NCI-H524 treated with DMSO at 0.1 percent for 48 hours (cell line): ENCODE measurements at regions not wholly inside any gene's neighbourhood (a gene's known extent, or its start where the extent isn't known, plus 50 kb on each side); places are given as distances from the start of the nearest gene placed in this dataset.

ENCODE experiments used
- DNase-seq: peaks from one replicate; lab custom pipeline; 2025; lab: John Stamatoyannopoulos, UW

DNA sequence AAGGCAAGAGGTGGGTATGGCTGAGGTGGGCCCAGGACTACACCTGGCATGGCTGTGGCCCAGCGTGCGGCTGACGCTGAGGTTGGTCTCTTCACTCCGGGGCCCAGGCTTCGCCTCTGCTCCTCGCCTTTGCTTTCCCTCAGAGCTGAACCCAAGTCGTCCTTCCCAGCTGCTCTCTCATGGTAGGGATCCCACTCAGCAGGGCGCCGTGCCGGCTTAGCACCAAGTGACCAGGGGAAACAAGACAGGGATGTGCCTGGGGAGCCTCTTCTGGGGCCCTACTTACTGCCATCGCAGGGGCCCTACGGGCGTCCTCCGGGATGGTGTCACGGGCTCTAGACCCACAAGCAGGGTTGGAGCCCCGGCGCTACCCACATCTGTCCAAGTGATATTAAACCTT is 138.1 kb upstream of the ALKAL2 start:
- no peak for DNase-seq

DNA sequence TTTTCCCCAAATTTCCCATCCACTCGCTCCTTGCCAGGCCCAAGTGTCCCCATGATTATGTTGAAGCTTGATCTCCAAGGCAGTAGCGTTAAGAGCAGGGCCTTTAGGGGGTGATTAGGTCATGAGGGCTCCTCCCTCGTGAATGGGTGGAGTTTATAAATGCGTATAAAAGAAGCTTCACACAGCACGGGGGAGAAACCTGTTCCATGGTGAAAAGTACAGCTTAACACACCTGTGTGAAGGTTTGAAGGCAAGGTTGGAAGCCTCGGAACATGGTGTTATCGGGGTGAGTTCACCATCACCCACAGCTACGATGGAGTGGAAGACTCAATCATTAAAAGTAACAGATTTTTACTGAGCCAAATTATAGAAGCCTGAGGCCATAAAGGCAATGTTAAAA is 137.4 kb upstream of the ALKAL2 start:
- no peak for DNase-seq

DNA sequence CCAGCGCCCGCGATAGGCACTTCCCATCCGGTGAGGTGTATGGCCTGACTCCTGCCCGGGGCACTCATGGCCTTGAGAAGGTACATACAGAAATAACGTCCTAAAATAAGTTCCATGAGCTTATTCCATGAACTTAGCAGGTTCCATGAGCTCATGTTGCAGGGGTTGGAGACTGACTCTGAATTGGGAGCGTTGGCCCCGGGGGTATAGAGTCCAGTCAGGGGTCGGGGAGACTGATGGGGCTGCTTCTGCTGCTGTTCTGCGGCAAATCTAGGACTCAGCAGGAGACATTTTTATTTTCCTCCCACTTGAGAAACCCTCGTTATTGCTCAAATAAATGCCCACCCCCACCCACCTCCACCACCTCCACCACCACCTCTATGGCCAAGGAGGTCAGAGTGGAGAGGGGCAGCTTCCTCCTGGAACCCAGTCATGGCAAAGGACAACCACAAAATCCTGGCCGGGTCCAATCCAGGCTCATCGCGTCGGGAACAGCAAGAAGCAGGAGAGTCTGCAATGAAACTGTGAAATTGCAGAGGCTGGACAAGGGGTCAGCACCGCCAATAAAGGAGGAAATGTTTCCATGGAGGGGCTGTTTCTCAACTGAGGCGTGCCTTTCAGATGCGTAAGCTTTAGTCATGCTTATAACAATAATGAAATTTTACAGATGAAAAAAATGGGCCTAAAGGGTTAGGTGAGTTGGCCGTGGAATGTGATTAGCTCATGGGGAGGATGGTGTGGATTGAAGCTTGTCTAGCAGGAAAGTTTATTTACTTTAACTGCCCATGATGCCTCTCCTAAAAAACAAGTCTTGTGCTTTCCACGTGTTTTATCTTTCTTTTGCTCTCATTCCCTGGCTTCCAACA is 136.6 kb upstream of the ALKAL2 start:
- no peak for DNase-seq

DNA sequence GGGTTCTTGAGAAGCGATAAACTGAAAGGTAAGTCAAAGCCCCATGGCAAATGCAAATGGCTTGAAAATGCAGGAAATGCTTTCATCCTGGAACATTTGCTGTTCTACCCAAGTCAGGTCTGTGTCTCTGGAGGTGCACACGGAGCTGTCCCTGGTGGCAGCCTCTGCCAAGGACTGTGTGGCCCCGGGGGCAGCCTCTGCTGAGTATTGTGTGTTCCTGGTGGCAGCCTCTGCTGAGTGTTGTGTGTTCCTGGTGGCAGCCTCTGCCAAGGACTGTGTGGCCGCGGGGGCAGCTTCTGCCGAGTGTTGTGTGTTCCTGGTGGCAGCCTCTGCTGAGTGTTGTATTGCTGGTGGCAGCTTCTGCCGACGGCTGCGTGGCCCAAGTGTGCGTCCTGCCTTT is 135.6 kb upstream of the ALKAL2 start:
- DNase-seq: no peak

DNA sequence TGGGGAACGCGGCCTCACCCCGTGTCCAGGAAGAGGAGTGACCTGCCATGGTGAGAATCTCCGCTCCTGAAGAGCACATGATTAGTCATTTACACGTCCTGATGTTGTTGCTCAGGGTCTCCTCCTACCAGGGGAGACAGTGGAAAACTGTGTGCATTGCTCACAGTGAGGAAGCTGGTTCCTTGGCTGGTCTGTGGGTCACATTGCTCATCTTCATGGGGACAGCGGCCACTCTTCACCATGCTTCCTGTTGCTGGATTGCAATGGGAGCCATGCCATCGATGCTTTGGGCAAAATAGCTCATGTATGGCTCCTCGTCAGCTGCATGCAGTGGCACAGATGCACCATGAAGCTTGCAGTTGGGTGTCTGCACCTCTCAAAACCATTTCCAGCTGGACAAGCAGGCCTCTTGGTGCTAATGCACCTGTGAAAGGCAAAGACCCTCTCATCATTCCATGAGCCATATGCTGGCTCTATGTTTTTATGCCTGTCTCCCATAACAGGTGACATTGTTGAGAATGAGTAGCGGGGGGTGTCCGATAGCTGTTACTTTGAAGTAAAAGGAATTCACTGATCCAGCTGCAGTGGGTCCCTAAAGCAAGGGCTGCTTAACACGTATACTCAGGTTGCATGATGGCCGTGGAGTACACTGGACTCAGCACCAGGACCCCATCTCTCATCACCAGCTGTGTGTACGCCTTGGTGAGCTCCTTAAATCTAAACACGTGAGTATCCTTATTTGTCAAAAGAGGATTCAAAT is 135.0 kb upstream of the ALKAL2 start:
- no peak for DNase-seq

DNA sequence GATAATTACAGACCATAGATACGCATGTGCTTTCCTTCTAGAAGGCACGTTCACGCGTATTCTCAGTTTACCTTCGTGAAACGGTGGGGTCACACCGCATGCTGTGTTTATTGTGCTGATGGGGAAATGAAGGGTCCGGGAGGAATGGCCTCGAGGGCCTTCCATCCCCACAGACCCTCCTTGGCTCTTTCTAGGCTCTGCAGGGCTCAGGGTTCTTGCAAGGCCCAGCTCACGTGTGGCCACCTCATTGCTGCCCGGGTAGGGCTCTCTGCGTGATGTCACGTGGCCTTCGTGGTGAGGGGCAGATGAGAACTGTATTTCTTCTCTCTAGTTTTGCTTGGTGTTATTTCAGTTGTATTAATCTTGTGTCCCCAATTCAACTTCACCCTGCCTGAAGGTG is 133.5 kb upstream of the ALKAL2 start:
- DNase-seq: no peak

DNA sequence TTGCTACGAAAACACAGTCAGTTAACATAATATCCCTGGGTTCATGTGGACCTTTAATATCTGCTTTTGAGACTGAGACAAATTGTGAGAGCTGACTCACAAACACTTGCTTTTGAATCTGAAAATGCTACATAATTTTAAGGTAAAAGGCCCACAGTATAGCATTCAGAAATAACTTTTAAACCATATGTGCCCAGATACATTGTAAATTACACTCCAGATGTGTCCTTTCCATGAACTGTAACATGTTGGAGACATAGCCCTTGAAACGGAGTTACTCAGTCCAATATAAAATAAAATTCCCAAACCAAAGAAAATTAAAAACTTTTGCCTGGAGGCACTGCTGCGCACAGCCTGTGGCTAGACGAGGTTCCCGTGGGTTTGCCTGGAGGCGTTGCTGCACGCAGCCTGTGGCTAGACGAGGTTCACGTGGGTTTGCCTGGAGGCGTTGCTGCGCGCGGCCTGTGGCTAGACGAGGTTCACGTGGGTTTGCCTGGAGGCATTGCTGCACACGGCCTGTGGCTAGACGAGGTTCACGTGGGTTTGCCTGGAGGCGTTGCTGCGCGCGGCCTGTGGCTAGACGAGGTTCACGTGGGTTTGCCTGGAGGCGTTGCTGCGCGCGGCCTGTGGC is 131.9 kb upstream of the ALKAL2 start:
- DNase-seq: no peak

DNA sequence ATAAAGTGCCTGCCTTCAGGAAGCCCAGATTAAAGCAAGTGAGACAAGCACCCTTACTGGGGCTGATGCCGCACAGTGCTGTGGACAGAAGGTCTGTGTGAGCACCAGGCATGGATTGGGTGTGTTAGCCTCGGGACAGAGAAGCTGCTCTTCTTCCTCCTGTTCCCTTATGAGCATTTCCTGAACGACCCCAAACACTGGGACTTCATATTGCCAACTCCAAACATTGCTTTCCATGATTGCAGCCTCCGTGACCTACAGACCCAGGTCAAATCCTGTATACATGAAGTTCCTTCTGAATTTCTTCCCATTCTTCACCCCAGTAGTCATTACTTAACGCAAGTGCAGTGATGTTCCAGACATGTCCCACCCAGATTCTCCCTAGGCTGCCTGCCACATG is 129.8 kb upstream of the ALKAL2 start:
- no peak for DNase-seq

DNA sequence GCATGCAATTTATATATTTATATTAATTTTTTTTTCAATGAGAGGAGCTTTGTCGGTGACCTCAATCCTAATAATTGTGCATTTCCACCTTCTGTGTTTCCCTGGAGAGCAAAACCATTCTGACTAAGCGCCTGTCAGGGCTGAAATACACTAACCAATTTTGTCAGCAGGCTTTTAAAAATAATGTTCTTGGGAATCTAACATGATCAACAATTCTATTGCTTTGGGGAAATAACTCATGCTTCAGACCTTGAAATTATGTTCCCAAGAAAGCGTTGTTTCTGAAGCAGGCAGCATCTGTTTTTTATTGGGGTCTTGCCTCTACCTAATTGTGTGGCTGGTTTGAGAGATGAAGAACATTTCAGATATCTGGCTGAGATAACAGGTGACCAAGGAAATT is 129.1 kb upstream of the ALKAL2 start:
- no peak for DNase-seq

DNA sequence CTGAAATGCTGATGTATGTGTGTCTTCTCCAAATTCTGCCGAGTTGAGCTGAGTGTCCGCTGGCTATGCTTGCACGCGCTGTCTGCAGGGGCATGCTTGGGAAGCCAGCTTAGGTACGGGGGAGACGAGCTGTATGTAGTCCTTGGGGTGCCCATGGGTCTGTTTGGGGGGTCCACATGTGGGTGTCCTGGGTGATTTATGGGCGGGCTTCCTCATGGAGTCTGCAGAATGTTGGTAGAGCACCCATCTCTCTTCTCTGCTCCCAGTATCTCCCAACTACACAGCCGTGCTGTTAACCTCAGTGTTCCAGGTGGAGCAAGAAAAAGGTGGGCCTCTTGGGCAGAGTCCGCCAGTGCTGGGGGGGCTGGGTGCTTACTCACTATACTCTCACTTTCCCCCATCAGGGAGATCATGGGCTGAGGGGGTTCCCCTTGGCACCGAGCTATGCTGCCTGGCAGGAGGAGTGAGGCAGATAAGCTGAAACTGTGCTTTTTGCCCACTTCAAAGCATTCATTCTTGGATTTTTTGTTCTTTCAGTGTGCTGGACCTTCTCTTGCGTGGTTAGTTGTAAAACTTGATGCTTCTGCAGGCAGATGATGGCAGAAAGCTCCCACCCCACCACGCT is 128.2 kb upstream of the ALKAL2 start:
- no peak for DNase-seq

DNA sequence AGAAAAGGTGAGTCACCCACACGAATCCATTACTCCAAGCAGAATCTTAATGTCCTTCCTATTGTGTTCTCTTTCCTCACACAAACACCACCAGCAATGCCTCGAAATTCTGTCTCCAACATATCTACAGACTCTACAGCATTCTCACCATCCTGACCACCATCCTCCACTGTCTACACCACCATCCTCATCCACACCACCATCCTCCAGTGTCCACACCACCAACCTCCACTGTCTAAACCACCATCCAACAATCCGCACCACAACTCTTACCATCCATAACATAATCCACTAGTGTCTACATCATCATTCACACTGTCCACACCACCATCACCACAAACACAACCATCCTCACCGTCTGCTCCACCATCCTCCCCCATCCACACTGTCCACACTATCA is 121.6 kb upstream of the ALKAL2 start:
- DNase-seq: no peak

DNA sequence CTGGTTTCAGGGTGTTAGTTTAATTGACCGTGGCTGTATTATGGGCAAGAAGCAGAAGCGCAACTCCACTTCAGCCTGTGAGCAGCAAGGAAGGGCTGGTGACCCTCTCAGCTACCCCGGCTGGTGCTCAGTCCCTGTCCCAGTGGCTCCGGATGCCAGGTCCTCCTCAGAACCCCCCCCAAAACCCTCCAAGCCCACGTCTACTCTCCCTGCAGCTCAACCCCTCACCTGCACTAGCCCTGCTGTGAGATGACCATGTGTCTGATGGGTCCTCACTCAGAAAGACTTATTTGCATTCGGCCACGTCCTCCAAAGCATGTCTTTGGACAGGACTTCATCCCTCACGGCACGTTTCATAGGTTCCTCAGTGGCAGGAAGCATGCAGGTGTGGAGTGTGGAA is 119.7 kb upstream of the ALKAL2 start:
- no peak for DNase-seq

DNA sequence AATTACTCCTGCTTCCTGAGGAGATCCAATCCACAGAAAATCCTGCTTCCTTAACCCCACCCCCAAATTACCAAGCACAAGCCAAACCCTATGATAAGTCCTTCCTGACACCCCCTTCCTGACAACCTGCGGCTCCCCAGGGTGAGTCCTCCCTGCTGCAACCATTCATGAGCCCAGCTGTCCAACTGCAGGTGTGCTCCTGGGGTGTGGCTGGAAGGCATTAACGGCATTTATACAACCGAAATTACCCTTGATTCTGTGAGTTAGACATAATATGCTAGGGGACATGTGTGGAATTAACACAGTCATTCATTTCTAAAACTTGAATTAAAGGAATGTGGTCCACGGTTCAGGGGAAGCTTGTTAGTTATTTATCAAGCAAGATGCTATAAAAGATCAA is 119.0 kb upstream of the ALKAL2 start:
- no peak for DNase-seq

DNA sequence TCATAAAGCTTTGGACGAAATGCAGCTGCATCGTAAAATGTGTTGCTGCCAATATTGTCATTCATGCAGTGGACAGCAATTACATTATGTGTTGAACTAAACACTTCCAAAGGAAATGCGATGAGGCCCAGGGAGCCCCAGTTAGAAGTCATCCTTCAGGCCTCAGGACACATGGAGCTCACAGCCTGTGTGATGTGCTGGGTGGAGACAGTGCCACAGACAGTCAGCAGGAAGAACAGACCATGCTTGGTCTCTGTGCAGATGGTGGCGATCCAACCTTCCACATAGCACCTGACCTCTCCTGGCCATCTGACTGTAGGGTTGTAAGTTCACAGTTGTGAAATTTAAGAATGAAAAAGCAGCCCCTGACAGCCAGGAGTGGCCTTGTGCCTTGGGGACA is 118.3 kb upstream of the ALKAL2 start:
- DNase-seq: no peak

DNA sequence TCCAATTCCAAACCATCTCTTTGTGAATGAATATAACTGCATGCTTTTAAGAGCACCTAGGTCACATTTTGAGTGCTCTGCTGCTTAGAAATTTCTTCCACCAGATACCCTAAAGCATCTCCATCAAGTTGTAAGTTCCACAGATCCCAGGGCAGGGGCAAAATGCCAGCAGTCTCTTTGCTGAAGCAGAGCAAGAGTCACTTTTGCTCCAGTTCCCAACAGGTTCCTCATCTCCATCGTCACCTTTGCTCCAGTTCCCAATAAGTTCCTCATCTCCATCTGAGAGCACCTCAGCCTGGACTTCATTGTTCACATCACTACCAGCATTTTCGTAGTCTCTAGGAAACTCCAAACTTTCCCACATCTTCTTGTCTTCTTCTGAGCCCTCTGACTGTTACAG is 116.7 kb upstream of the ALKAL2 start:
- DNase-seq: no peak

DNA sequence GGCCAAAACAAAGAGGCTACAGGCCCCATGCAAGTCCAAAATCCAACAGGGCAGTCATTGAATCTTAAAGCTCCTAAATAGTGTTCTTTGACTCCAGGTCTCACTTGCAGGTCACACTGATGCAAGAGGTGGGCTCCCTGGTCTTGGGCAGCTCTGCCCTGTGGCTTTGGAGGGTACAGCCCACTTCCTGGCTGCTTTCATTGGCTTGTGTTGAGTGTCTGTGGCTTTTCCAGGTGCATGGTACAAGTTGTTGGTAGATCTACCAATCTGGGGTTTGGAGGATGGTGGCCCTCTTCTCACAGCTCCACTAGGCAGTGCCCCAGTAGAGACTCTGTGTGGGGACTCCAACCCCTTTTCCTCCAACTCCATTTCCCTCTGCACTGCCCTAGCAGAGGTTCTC is 115.8 kb upstream of the ALKAL2 start:
- DNase-seq: no peak

DNA sequence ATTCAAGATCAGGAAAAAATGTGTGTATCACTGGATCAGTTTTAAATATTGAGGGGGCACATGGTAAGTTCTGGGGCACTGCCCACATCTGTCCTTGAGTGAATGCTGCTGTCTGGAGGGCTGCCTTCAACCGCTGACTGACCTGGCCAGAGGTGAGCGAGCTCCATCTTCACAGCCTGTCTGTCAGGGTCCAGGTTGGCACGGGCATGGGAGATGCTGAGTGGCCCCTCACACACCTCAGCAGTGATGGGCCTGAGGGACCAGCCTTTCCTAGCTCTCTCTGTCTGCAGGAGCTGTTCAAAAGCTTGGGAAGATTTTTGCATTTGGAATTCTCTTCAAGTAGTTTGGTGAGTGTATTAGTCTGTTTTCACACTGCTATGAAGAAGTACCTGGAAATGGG is 114.8 kb upstream of the ALKAL2 start:
- no peak for DNase-seq

DNA sequence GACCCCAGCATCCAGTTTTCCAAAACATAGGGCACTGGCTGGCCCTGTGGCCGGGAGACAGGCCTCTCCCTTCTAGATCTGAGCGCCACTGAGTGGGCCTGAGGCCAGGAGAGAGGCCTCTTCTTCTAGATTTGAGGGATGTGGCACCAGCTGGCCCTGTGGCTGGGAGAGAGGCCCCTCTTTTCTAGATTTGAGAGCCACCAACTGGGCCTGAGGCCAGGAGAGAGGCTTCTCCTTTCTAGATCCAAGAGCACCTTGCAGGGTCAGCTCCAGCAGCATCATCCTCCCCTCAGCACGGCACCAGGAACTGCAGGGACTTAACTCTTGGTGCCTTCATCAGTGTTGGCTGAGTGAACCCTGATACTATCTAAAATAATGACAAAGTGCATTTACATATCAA is 114.3 kb upstream of the ALKAL2 start:
- no peak for DNase-seq

DNA sequence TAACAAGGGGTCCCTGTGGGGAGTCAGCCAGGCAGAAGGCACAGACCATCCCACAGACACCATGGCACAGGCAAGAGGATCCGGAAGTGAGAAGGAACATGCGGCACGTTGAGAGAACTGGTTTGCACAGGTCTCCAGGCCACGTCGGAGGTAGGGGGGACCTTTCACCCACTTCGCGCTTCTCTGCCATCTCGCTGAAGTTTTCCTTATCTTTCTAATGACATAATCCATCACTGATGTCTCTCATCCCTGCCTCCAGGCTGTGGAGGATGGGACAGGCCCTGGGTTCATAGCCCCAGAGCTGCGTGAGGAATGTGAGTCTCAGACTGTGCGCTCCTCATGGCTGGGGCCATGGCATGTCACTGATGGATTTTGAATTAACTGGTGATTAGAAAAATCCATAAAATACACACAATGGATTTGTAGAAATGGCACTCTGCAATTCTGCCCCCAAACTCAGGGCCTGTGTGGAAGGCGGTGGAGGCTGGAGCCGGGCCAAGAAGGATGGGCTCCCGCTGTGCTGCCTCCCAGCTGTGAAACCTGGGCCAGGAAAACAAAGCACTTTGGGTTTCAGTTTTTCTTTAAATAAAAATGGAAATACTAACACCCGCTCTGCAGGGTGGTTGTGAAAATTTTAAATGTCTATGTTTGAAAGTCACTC is 113.3 kb upstream of the ALKAL2 start:
- no peak for DNase-seq

DNA sequence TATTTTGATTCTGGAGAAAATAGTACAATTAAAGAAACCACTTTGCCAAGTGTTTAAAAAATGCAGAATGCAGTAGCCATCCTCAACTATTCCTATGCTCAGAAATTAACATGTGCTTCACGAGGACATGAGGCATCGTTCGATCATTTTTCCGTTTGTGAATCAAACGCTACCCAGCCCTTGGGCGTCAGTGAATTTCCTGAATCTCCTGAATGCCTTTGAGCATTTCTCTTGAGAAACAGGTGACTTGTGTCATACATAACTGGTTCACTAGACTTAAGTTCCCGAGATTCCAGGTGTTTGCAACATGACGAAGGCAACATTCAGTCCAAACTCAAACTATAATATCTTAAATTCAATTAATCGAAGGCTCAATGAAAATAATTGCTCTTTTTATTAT is 110.0 kb upstream of the ALKAL2 start:
- DNase-seq: no peak

DNA sequence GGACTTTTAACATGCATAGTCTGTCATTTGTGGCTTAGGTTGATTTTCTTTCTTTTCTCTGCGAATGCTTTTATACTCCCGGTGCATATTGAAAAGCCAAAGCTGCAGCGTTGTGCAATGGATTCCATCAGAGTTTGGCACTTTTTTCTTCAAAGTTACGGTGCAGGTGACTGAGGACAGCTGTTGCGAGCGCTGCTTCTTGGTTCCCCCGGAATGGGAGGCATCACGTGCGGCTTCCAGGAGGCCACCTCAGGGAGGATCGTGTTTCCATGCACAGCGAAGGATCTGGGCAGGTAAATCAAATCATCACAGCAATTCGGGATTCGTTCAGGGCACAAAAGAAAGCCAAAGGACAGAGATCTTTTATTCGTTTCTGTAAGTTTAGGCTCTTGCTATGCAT is 109.6 kb upstream of the ALKAL2 start:
- DNase-seq: no peak

DNA sequence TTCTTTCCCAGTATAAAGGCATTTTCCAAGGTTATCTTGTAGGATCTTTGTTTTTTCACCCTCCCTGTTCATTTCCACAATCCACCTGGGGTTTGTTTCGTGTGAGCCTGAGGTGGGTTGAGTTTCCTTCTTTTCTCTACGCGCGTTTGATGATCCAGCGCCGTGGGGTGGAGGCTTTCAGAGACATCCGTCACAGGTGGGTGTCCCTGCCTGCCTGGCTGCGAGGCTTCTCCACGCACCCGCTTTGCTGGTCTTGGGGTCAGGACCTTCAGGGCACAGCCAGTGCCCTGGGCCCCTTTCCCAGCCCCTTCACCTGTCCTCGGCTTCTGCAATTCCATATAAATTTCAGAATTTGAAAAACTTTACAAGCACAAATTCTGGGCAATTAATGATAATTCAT is 109.0 kb upstream of the ALKAL2 start:
- no peak for DNase-seq
